HCT116 (cell line): ENCODE measurements at regions not wholly inside any gene's neighbourhood (a gene's known extent, or its start where the extent isn't known, plus 50 kb on each side); places are given as distances from the start of the nearest gene placed in this dataset.

Experiments
- ATAC-seq: fragments of 200-7000 bp; cut with Tn5 transposase; 2 replicates; pipeline ENCODE4 v1.9.1; 2020; ENCODE audit warnings: mild to moderate bottlenecking, moderate library complexity
- BruUV-seq: library from RNA; stranded (reverse); fragments of 400-500 nt; replicated peaks from 2 replicates; lab custom pipeline; 2021; lab: Mats Ljungman, UMichigan
- CTCF ChIA-PET: fragments of 300-600 bp; sonication (Branson Sonifier 250); formaldehyde crosslinking; loops from one replicate; lab custom pipeline; 2021; ENCODE audit warnings: antibody characterized with exemption; lab: Charles Lee
- POLR2A ChIA-PET: fragments of 300-600, 350-600 bp; sonication (Branson Sonifier 250); formaldehyde crosslinking; loops from one replicate; lab custom pipeline; 2021; ENCODE audit warnings: antibody characterized with exemption; lab: Charles Lee
- RAD21 ChIA-PET, 2 experiments: fragments of 300-600 bp; sonication (Branson Sonifier 250); formaldehyde crosslinking; loops; one replicate each; lab custom pipeline; 2023; ENCODE audit warnings: low total read pairs in 2 of 2; ENCODE audit not compliant: uncharacterized antibody in 2 of 2, unreplicated experiment in 2 of 2, low non-redundant PET in 1 of 2; lab: Charles Lee
- DNase-seq: peaks from one replicate; pipeline ENCODE4 v3.0.0-alpha.2; 2010; ENCODE audit warnings: low read depth, low spot score
- H2AFZ ChIP-seq: fragments of 200-600 bp; shearing (Covaris generic), sonication (generic); 2 replicates; pipeline ENCODE4 v1.6.1; 2017; ENCODE audit warnings: low read depth, mixed run types, mixed read lengths, antibody characterized with exemption, low read length; ENCODE audit not compliant: poor library complexity, severe bottlenecking
- H3K27ac ChIP-seq: 2 replicates; pipeline ENCODE4 v1.5.1; 2012; ENCODE audit warnings: low read depth, low read length
- H3K27me3 ChIP-seq: fragments of 200-600 bp; sonication (generic); 2 replicates; pipeline ENCODE4 v1.6.1; 2016; ENCODE audit warnings: mixed run types, low read length, mixed read lengths; ENCODE audit not compliant: insufficient read depth
- H3K36me3 ChIP-seq, 2 experiments: fragments of 200-500 bp in 1 of 2; fragments of 200-600 bp in 1 of 2; sonication (Bioruptor generic) in 1 of 2; sonication (generic) in 1 of 2; 2 replicates each; pipeline versions ENCODE4 v1.5.1 to v1.6.1; 2014 to 2016; ENCODE audit warnings: low read length in 2 of 2, inconsistent platforms in 1 of 2, mixed read lengths in 1 of 2, mixed run types in 1 of 2; ENCODE audit not compliant: insufficient read depth in 2 of 2, control insufficient read depth in 1 of 2
- H3K4me1 ChIP-seq, 2 experiments: fragments of 200-600 bp in 1 of 2; sonication (generic) in 1 of 2; 2 replicates each; pipeline versions ENCODE4 v1.5.1 to v1.6.1; 2012 to 2017; ENCODE audit warnings: low read length in 2 of 2, inconsistent platforms in 1 of 2, mild to moderate bottlenecking in 1 of 2, mixed read lengths in 1 of 2, mixed run types in 1 of 2, moderate library complexity in 1 of 2; ENCODE audit not compliant: insufficient read depth in 2 of 2, control insufficient read depth in 1 of 2
- H3K4me2 ChIP-seq: fragments of 200-600 bp; sonication (generic); 2 replicates; pipeline ENCODE4 v1.6.1; 2017; ENCODE audit warnings: mixed run types, low read length, mixed read lengths
- H3K4me3 ChIP-seq, 2 experiments: fragments of 200-600 bp in 1 of 2; sonication (generic) in 1 of 2; replicated peaks in 1 of 2; 2 replicates each; pipeline ENCODE4 v1.5.1; 2011 to 2016; ENCODE audit warnings: low read length in 2 of 2, control low read depth in 1 of 2, low read depth in 1 of 2, mild to moderate bottlenecking in 1 of 2, mixed read lengths in 1 of 2, mixed run types in 1 of 2
- H3K79me2 ChIP-seq: fragments of 200-600 bp; sonication (generic); 2 replicates; pipeline ENCODE4 v1.6.1; 2017; ENCODE audit warnings: mild to moderate bottlenecking, mixed run types, low read length, moderate library complexity, mixed read lengths; ENCODE audit not compliant: insufficient read depth
- H3K9ac ChIP-seq: fragments of 200-600 bp; sonication (generic); 2 replicates; pipeline ENCODE4 v1.6.1; 2016; ENCODE audit warnings: low read length, mixed read lengths
- H3K9me2 ChIP-seq: fragments of 200-600 bp; sonication (generic), shearing (Covaris generic); 2 replicates; pipeline ENCODE4 v1.6.1; 2017; ENCODE audit warnings: mixed run types, mild to moderate bottlenecking, moderate library complexity; ENCODE audit not compliant: insufficient read depth
- H3K9me3 ChIP-seq, 2 experiments: fragments of 200-500 bp in 1 of 2; fragments of 200-600 bp in 1 of 2; sonication (Bioruptor generic) in 1 of 2; sonication (generic) in 1 of 2; 2 replicates each; pipeline ENCODE4 v1.6.1; 2014 to 2017; ENCODE audit warnings: low read length in 2 of 2, mixed read lengths in 2 of 2, inconsistent platforms in 1 of 2, low read depth in 1 of 2, mild to moderate bottlenecking in 1 of 2, mixed run types in 1 of 2, moderate library complexity in 1 of 2; ENCODE audit not compliant: control insufficient read depth in 1 of 2, insufficient read depth in 1 of 2
- H4K20me1 ChIP-seq: fragments of 200-600 bp; sonication (generic), shearing (Covaris generic); 2 replicates; pipeline ENCODE4 v1.6.1; 2017; ENCODE audit warnings: mixed run types, mild to moderate bottlenecking, moderate library complexity; ENCODE audit not compliant: insufficient read depth
- ATF3 ChIP-seq: IDR thresholded peaks from 2 replicates; pipeline ENCODE4 v1.6.1; 2012
- CBX3 ChIP-seq: IDR thresholded peaks from 2 replicates; pipeline ENCODE4 v1.6.1; 2012; ENCODE audit warnings: low read depth
- ELF1 ChIP-seq: IDR thresholded peaks from 2 replicates; pipeline ENCODE4 v1.6.1; 2012; ENCODE audit warnings: low read depth, borderline replicate concordance
- EZH2phosphoT487 ChIP-seq: fragments of 200-600 bp; IDR thresholded peaks from 2 replicates; pipeline ENCODE4 v1.6.1; 2018; ENCODE audit warnings: antibody characterized with exemption, borderline replicate concordance
- FOSL1 ChIP-seq: IDR thresholded peaks from 2 replicates; pipeline ENCODE4 v1.6.1; 2012; ENCODE audit warnings: low read depth
- POLR2A ChIP-seq: IDR thresholded peaks from 2 replicates; pipeline ENCODE4 v1.7.0; 2011; ENCODE audit warnings: borderline replicate concordance; ENCODE audit not compliant: insufficient read depth, insufficient read length; ENCODE audit errors: extremely low read depth
- REST ChIP-seq: IDR thresholded peaks from 2 replicates; pipeline ENCODE4 v1.6.1; 2012; ENCODE audit warnings: low read depth
- SIN3A ChIP-seq: IDR thresholded peaks from 2 replicates; pipeline ENCODE4 v1.6.1; 2012; ENCODE audit warnings: low read depth
- SP1 ChIP-seq: IDR thresholded peaks from 2 replicates; pipeline ENCODE4 v1.6.1; 2012; ENCODE audit warnings: low read depth
- SRF ChIP-seq: IDR thresholded peaks from 2 replicates; pipeline ENCODE4 v1.6.1; 2012; ENCODE audit warnings: low read depth
- ZBTB33 ChIP-seq: IDR thresholded peaks from 2 replicates; pipeline ENCODE4 v1.6.1; 2011; ENCODE audit warnings: mild to moderate bottlenecking, low read length, moderate library complexity; ENCODE audit not compliant: insufficient replicate concordance; ENCODE audit errors: extremely low read depth
- ZFX ChIP-seq: fragments of 450-650 bp; IDR thresholded peaks from 2 replicates; pipeline ENCODE4 v1.6.1; 2017
- ZNF274 ChIP-seq: fragments of 200-500 bp; sonication (Bioruptor generic); IDR thresholded peaks from 2 replicates; pipeline ENCODE4 v1.6.1; 2014; ENCODE audit warnings: mild to moderate bottlenecking, low read depth, low read length, inconsistent platforms
- intact Hi-C: fragments of 100-400 bp; cut with micrococcal nuclease; formaldehyde crosslinking; loops from 2 replicates; pipeline ENCODE4 v1.10.0; 2022

- TF ChIP-seq ATF3 (no peak), SRF (no peak), ZNF274 (no peak), POLR2A (no peak), EZH2phosphoT487 (no peak), SIN3A (no peak), ELF1 (no peak), ZBTB33 (no peak), SP1 (no peak), CBX3 (no peak), REST (no peak), FOSL1 (no peak), ZFX (no peak)
- CTCF ChIA-PET: no interaction called here
- Histone ChIP-seq H3K4me2 (no peak overlapping the region), H3K4me3 (no peak overlapping the region), H3K27ac (no peak overlapping the region), H3K9me3 (no peaks in the 10 kb centered on the region; a peak in 1 of 4 replicates), H2AFZ (no peak overlapping the region), H3K9me2 (no peaks in the 10 kb centered on the region), H3K36me3 (no peaks in the 10 kb centered on the region), H3K27me3 (no peaks in the 10 kb centered on the region), H3K4me1 (no peaks in the 10 kb centered on the region), H4K20me1 (no peaks in the 10 kb centered on the region), H3K9ac (no peak overlapping the region), H3K79me2 (no peaks in the 10 kb centered on the region)
- POLR2A ChIA-PET: no interaction called here
- RAD21 ChIA-PET: no interaction called here
- ATAC-seq (no peak), DNase-seq (no peak)
- intact Hi-C loops: no loop called here
- no TSS peak for BruUV-seq
Measured at GRCh38 chr14:98167275-98167674, 1104.7 kb downstream of the BCL11B start.
